Activated T-cell treated with anti-CD3 and anti-CD28 coated beads, Interleukin-2, amount 50 U/mL, for 72 hours (primary cell): ENCODE measurements at regions not wholly inside any gene's neighbourhood (a gene's known extent, or its start where the extent isn't known, plus 50 kb on each side); places are given as distances from the start of the nearest gene placed in this dataset.

Experiments used
- ATAC-seq, 2 donors: fragments of 150-1000 bp; cut with Tn5 transposase; replicated peaks in 1 of 2; 2 replicates each; pipeline ENCODE4 v1.10.0; 2021; ENCODE audit warnings: moderate library complexity in 2 of 2, mild to moderate bottlenecking in 1 of 2
- DNase-seq, 2 donors: peaks; one replicate each; pipeline ENCODE4 v3.0.0; 2021 to 2022; ENCODE audit warnings: mixed read lengths in 1 of 2
- H3K27ac Mint-ChIP-seq: one replicate; pipeline ENCODE4 v1.8.0; 2022; ENCODE audit warnings: mild to moderate bottlenecking, moderate library complexity, mixed read lengths
- H3K27me3 Mint-ChIP-seq: one replicate; pipeline ENCODE4 v1.8.0; 2022; ENCODE audit warnings: low read depth, mixed read lengths
- H3K36me3 Mint-ChIP-seq, 2 donors: one replicate each; pipeline ENCODE4 v1.8.0; 2022; ENCODE audit warnings: mixed read lengths in 2 of 2, mild to moderate bottlenecking in 1 of 2; ENCODE audit not compliant: insufficient read depth in 2 of 2
- H3K4me1 Mint-ChIP-seq: one replicate; pipeline ENCODE4 v1.8.0; 2022; ENCODE audit warnings: low read depth, mixed read lengths
- H3K4me3 Mint-ChIP-seq, 2 donors: one replicate each; pipeline ENCODE4 v1.8.0; 2022; ENCODE audit warnings: mild to moderate bottlenecking in 2 of 2, mixed read lengths in 2 of 2, moderate library complexity in 2 of 2
- H3K9me3 Mint-ChIP-seq, 2 donors: one replicate each; pipeline ENCODE4 v1.8.0; 2022; ENCODE audit warnings: mixed read lengths in 2 of 2

- Mint-ChIP-seq H3K27me3 (no peaks in the 10 kb centered on the region), H3K9me3 (peaks cover 3 to 6% of the 10 kb centered on the region in 2 donors), H3K27ac (no peak overlapping the region), H3K36me3 (no peaks in the 10 kb centered on the region), H3K4me3 (no peak overlapping the region), H3K4me1 (no peaks in the 10 kb centered on the region)
- no peak for ATAC-seq
- no peak for DNase-seq
Measured at GRCh38 chr18:30361864-30362540, 680.5 kb downstream of the DSC3 start.

- Mint-ChIP-seq H3K9me3 (peaks cover 3 to 6% of the 10 kb centered on the region in 2 donors), H3K27me3 (no peaks in the 10 kb centered on the region), H3K4me1 (no peaks in the 10 kb centered on the region), H3K4me3 (no peak overlapping the region), H3K27ac (no peak overlapping the region), H3K36me3 (no peaks in the 10 kb centered on the region)
- ATAC-seq (no peak), DNase-seq (no peak)
Measured at GRCh38 chr18:30359521-30359920, 683.0 kb downstream of the DSC3 start.

- no peaks in the 10 kb centered on the region for H3K27me3 Mint-ChIP-seq
- H3K4me1 Mint-ChIP-seq: no peaks in the 10 kb centered on the region
- no peak for ATAC-seq
- H3K4me3 Mint-ChIP-seq: no peak overlapping the region
- H3K27ac Mint-ChIP-seq: no peak overlapping the region
- H3K36me3 Mint-ChIP-seq: no peaks in the 10 kb centered on the region
- no peak for DNase-seq
- peaks cover 2 to 6% of the 10 kb centered on the region in 2 donors for H3K9me3 Mint-ChIP-seq
Measured at GRCh38 chr18:30358555-30358954, 684.0 kb downstream of the DSC3 start.

- H3K4me1 Mint-ChIP-seq: no peaks in the 10 kb centered on the region
- DNase-seq (no peak), ATAC-seq (no peak)
- H3K36me3 Mint-ChIP-seq: peaks cover 0 to 3% of the 10 kb centered on the region in 2 donors
- no peaks in the 10 kb centered on the region for H3K27me3 Mint-ChIP-seq
- no peak overlapping the region for H3K27ac Mint-ChIP-seq
- H3K9me3 Mint-ChIP-seq: peaks cover 5 to 9% of the 10 kb centered on the region in 2 donors
- H3K4me3 Mint-ChIP-seq: no peak overlapping the region
Measured at GRCh38 chr18:30352551-30353168, 689.9 kb downstream of the DSC3 start.

GRCh38 chr18:30350263-30350662 lies 692.3 kb downstream of the DSC3 start:
- DNase-seq (no peak), ATAC-seq (no peak)
- Mint-ChIP-seq H3K27ac (no peak overlapping the region), H3K4me1 (no peaks in the 10 kb centered on the region), H3K4me3 (no peak overlapping the region), H3K36me3 (peaks cover 0 to 3% of the 10 kb centered on the region in 2 donors), H3K9me3 (peaks cover 7% of the 10 kb centered on the region in 2 donors), H3K27me3 (no peaks in the 10 kb centered on the region)

GRCh38 chr18:30343090-30343489 lies 699.5 kb downstream of the DSC3 start:
- no peak overlapping the region for H3K4me3 Mint-ChIP-seq
- H3K36me3 Mint-ChIP-seq: no peaks in the 10 kb centered on the region
- H3K4me1 Mint-ChIP-seq: no peaks in the 10 kb centered on the region
- ATAC-seq (no peak), DNase-seq (no peak)
- no peak overlapping the region for H3K27ac Mint-ChIP-seq
- H3K27me3 Mint-ChIP-seq: no peaks in the 10 kb centered on the region
- peaks cover 2 to 7% of the 10 kb centered on the region in 2 donors for H3K9me3 Mint-ChIP-seq

GRCh38 chr18:30342675-30343074 lies 699.9 kb downstream of the DSC3 start:
- Mint-ChIP-seq H3K27me3 (no peaks in the 10 kb centered on the region), H3K27ac (no peak overlapping the region), H3K9me3 (peaks cover 0 to 7% of the 10 kb centered on the region in 2 donors), H3K36me3 (no peaks in the 10 kb centered on the region), H3K4me3 (no peak overlapping the region), H3K4me1 (no peaks in the 10 kb centered on the region)
- no peak for DNase-seq
- no peak for ATAC-seq

GRCh38 chr18:30334781-30335180 lies 707.8 kb downstream of the DSC3 start:
- H3K4me3 Mint-ChIP-seq: no peak overlapping the region
- H3K27me3 Mint-ChIP-seq: no peaks in the 10 kb centered on the region
- H3K9me3 Mint-ChIP-seq: peaks cover 9 to 13% of the 10 kb centered on the region in 2 donors
- no peaks in the 10 kb centered on the region for H3K4me1 Mint-ChIP-seq
- DNase-seq: no peak
- H3K27ac Mint-ChIP-seq: no peak overlapping the region
- ATAC-seq: no peak
- H3K36me3 Mint-ChIP-seq: no peaks in the 10 kb centered on the region

GRCh38 chr18:30333310-30333709 lies 709.2 kb downstream of the DSC3 start:
- no peak overlapping the region for H3K27ac Mint-ChIP-seq
- ATAC-seq (no peak), DNase-seq (no peak)
- no peak overlapping the region for H3K4me3 Mint-ChIP-seq
- H3K4me1 Mint-ChIP-seq: no peaks in the 10 kb centered on the region
- peaks cover 11 to 13% of the 10 kb centered on the region in 2 donors for H3K9me3 Mint-ChIP-seq
- H3K36me3 Mint-ChIP-seq: no peaks in the 10 kb centered on the region
- no peaks in the 10 kb centered on the region for H3K27me3 Mint-ChIP-seq

GRCh38 chr18:30328839-30329238 lies 713.7 kb downstream of the DSC3 start:
- DNase-seq: no peak
- no peaks in the 10 kb centered on the region for H3K4me1 Mint-ChIP-seq
- no peak overlapping the region for H3K27ac Mint-ChIP-seq
- H3K36me3 Mint-ChIP-seq: peaks cover 0 to 2% of the 10 kb centered on the region in 2 donors
- H3K27me3 Mint-ChIP-seq: no peaks in the 10 kb centered on the region
- no peak overlapping the region for H3K4me3 Mint-ChIP-seq
- peaks cover 11 to 12% of the 10 kb centered on the region in 2 donors for H3K9me3 Mint-ChIP-seq
- ATAC-seq: no peak

GRCh38 chr18:30302181-30302580 lies 740.4 kb downstream of the DSC3 start:
- Mint-ChIP-seq H3K4me1 (no peaks in the 10 kb centered on the region), H3K27ac (no peak overlapping the region), H3K27me3 (no peaks in the 10 kb centered on the region), H3K36me3 (no peaks in the 10 kb centered on the region), H3K9me3 (peaks cover 2 to 3% of the 10 kb centered on the region in 2 donors), H3K4me3 (no peak overlapping the region)
- no peak for ATAC-seq
- no peak for DNase-seq

- Mint-ChIP-seq H3K27me3 (no peaks in the 10 kb centered on the region), H3K4me1 (no peaks in the 10 kb centered on the region), H3K9me3 (peaks cover 2 to 7% of the 10 kb centered on the region in 2 donors), H3K36me3 (no peaks in the 10 kb centered on the region), H3K27ac (no peak overlapping the region), H3K4me3 (no peak overlapping the region)
- ATAC-seq (no peak), DNase-seq (no peak)
Measured at GRCh38 chr18:30298769-30299168, 743.8 kb downstream of the DSC3 start.

GRCh38 chr18:30288662-30289414 lies 753.7 kb downstream of the DSC3 start:
- no peak for DNase-seq
- H3K4me3 Mint-ChIP-seq: no peak overlapping the region
- no peak for ATAC-seq
- H3K4me1 Mint-ChIP-seq: no peaks in the 10 kb centered on the region
- H3K27me3 Mint-ChIP-seq: no peaks in the 10 kb centered on the region
- H3K27ac Mint-ChIP-seq: no peak overlapping the region
- peaks cover 7 to 9% of the 10 kb centered on the region in 2 donors for H3K9me3 Mint-ChIP-seq
- H3K36me3 Mint-ChIP-seq: no peaks in the 10 kb centered on the region
